Activated B cell treated with CpG ODN at 0.5 μM for 24 hours (primary cell): ENCODE measurements at regions not wholly inside any gene's neighbourhood (a gene's known extent, or its start where the extent isn't known, plus 50 kb on each side); places are given as distances from the start of the nearest gene placed in this dataset.

Source experiments
- ATAC-seq: fragments of 200-7000 bp; cut with Tn5 transposase; one replicate; pipeline ENCODE4 v1.10.0; 2021; ENCODE audit warnings: low read depth, mild to moderate bottlenecking, moderate library complexity
- CTCF ChIA-PET: fragments of 350-600 bp; sonication (Branson Sonifier 250); formaldehyde crosslinking; loops from one replicate; lab custom pipeline; 2021; ENCODE audit warnings: antibody characterized with exemption; lab: Charles Lee
- POLR2A ChIA-PET: fragments of 350-600 bp; sonication (Branson Sonifier 250); formaldehyde crosslinking; loops from one replicate; lab custom pipeline; 2021; ENCODE audit warnings: antibody characterized with exemption; lab: Charles Lee
- DNase-seq: peaks from one replicate; pipeline ENCODE4 v3.0.0; 2022
- H3K27ac Mint-ChIP-seq: one replicate; pipeline ENCODE4 v1.8.0; 2020; ENCODE audit warnings: mixed read lengths
- H3K27me3 Mint-ChIP-seq: one replicate; pipeline ENCODE4 v1.8.0; 2021; ENCODE audit warnings: mixed read lengths
- H3K36me3 Mint-ChIP-seq: one replicate; pipeline ENCODE4 v1.8.0; 2021; ENCODE audit warnings: low read depth, mixed read lengths
- H3K4me1 Mint-ChIP-seq: one replicate; pipeline ENCODE4 v1.8.0; 2021; ENCODE audit warnings: mixed read lengths
- H3K4me3 Mint-ChIP-seq: one replicate; pipeline ENCODE4 v1.8.0; 2020; ENCODE audit warnings: mild to moderate bottlenecking, mixed read lengths
- H3K9me3 Mint-ChIP-seq: one replicate; pipeline ENCODE4 v1.8.0; 2020; ENCODE audit warnings: mixed read lengths
- CTCF ChIP-seq: fragments of 200-600 bp; IDR thresholded peaks from one replicate; pipeline ENCODE4 v1.8.0; 2022; ENCODE audit warnings: antibody characterized with exemption, mild to moderate bottlenecking
- intact Hi-C: fragments of 100-400 bp; cut with micrococcal nuclease; formaldehyde crosslinking; loops from one replicate; pipeline ENCODE4 v1.15.1; 2024

- ChIA-PET POLR2A (interaction anchor here (0.9 kb wide), 1 partner anchor 116 kb away, joined by 4 read pairs; no protein-coding TSS in a partner anchor), CTCF (interaction anchor here (1.2 to 7.2 kb wide), 10 partner anchors 8 to 565 kb away, joined by 3 to 97 read pairs (median 10); partner anchors contain the start of gene HES1)
- Mint-ChIP-seq H3K9me3 (no peaks in the 10 kb centered on the region), H3K4me1 (peaks cover 17% of the 10 kb centered on the region), H3K36me3 (no peaks in the 10 kb centered on the region), H3K27me3 (peaks cover 44% of the 10 kb centered on the region), H3K4me3 (no peak overlapping the region), H3K27ac (no peak overlapping the region)
- intact Hi-C loops, result loop anchor here (1.0 to 2.0 kb wide), 4 partner anchors 191 to 563 kb away; no protein-coding TSS in a partner anchor
- DNase-seq, result no peak
- ATAC-seq, result no peak
- no peak for TF ChIP-seq CTCF
Measured at GRCh38 chr3:193779933-193780332, 186.9 kb downstream of the OPA1 start.

GRCh38 chr3:193780397-193780796 is 187.4 kb downstream of the OPA1 start:
- ATAC-seq, result no peak
- H3K27ac Mint-ChIP-seq, result no peak overlapping the region
- CTCF ChIA-PET, result interaction anchor here (0.8 to 7.2 kb wide), 18 partner anchors 8 to 564 kb away, joined by 3 to 97 read pairs (median 4); partner anchors contain the start of gene HES1
- DNase-seq, result no peak
- intact Hi-C loops, result loop anchor here (1.0 to 2.0 kb wide), 4 partner anchors 190 to 563 kb away; no protein-coding TSS in a partner anchor
- H3K9me3 Mint-ChIP-seq, result no peaks in the 10 kb centered on the region
- H3K4me3 Mint-ChIP-seq, result no peak overlapping the region
- H3K36me3 Mint-ChIP-seq, result no peaks in the 10 kb centered on the region
- no peak for TF ChIP-seq CTCF
- H3K27me3 Mint-ChIP-seq, result peaks cover 39% of the 10 kb centered on the region
- POLR2A ChIA-PET, result interaction anchor here (0.6 to 1.0 kb wide), 4 partner anchors 117 to 359 kb away, joined by 3 to 9 read pairs (median 4); no protein-coding TSS in a partner anchor
- H3K4me1 Mint-ChIP-seq, result peaks cover 17% of the 10 kb centered on the region

GRCh38 chr3:193780810-193781478 is 187.9 kb downstream of the OPA1 start:
- intact Hi-C loops, result loop anchor here (1.0 to 2.0 kb wide), 4 partner anchors 190 to 562 kb away; no protein-coding TSS in a partner anchor
- H3K36me3 Mint-ChIP-seq, result no peaks in the 10 kb centered on the region

GRCh38 chr3:193782276-193782647 is 189.3 kb downstream of the OPA1 start:
- ATAC-seq, result no peak
- ChIA-PET CTCF (interaction anchor here (1.9 to 7.2 kb wide), 3 partner anchors 355 to 534 kb away, joined by 6 to 97 read pairs (median 62); partner anchors contain the start of gene HES1), POLR2A (no interaction called here)
- Mint-ChIP-seq H3K27ac (no peak overlapping the region), H3K4me3 (no peak overlapping the region), H3K27me3 (peaks cover 29% of the 10 kb centered on the region), H3K36me3 (no peaks in the 10 kb centered on the region), H3K4me1 (no peaks in the 10 kb centered on the region), H3K9me3 (no peaks in the 10 kb centered on the region)
- no peak for DNase-seq
- intact Hi-C loops, result no loop called here
- no peak for TF ChIP-seq CTCF

More at GRCh38 chr3:193780810-193781478, 187.9 kb downstream of the OPA1 start:
- Mint-ChIP-seq H3K27ac (no peak overlapping the region), H3K4me1 (peaks cover 13% of the 10 kb centered on the region), H3K9me3 (no peaks in the 10 kb centered on the region), H3K27me3 (peaks cover 34% of the 10 kb centered on the region), H3K4me3 (no peak overlapping the region)
- peak; percentile 42 for ATAC-seq
- TF ChIP-seq CTCF, result no peak
- CTCF ChIA-PET, result interaction anchor here (0.6 to 7.2 kb wide), 20 partner anchors 92 to 564 kb away, joined by 3 to 97 read pairs (median 4); partner anchors contain the start of gene HES1
- POLR2A ChIA-PET, result interaction anchor here (0.6 to 1.0 kb wide), 4 partner anchors 324 to 358 kb away, joined by 3 to 9 read pairs (median 3); no protein-coding TSS in a partner anchor
- DNase-seq, result no peak

- no peak overlapping the region for H3K27ac Mint-ChIP-seq
- TF ChIP-seq CTCF, result no peak
- H3K4me3 Mint-ChIP-seq, result no peak overlapping the region
- peaks cover 29% of the 10 kb centered on the region for H3K27me3 Mint-ChIP-seq
- H3K9me3 Mint-ChIP-seq, result no peaks in the 10 kb centered on the region
- ChIA-PET POLR2A (no interaction called here), CTCF (interaction anchor here (5.5 to 7.2 kb wide), 2 partner anchors 354 to 533 kb away, joined by 62 to 97 read pairs; partner anchors contain the start of gene HES1)
- H3K36me3 Mint-ChIP-seq, result no peaks in the 10 kb centered on the region
- H3K4me1 Mint-ChIP-seq, result no peaks in the 10 kb centered on the region
- DNase-seq, result no peak
- ATAC-seq, result no peak
- intact Hi-C loops, result no loop called here
Measured at GRCh38 chr3:193782747-193783146, 189.7 kb downstream of the OPA1 start.
